Right lobe of liver (tissue), 4 donors: ENCODE measurements at regions not wholly inside any gene's neighbourhood (a gene's known extent, or its start where the extent isn't known, plus 50 kb on each side); places are given as distances from the start of the nearest gene placed in this dataset.

Source experiments
- POLR2A ChIP-seq: fragments of 450-650 bp; IDR thresholded peaks from one replicate; pipeline ENCODE4 v1.6.1; 2017; ENCODE audit warnings: antibody characterized with exemption, mild to moderate bottlenecking
- TF ChIP-seq, protein P1 (sequence below), 4 donors: fragments of 200-600 bp in 3 of 4; fragments of 450-650 bp in 1 of 4; IDR thresholded peaks; one replicate each; pipeline versions ENCODE4 v1.5.1 to v1.8.0; 2016 to 2022; ENCODE audit warnings: antibody characterized with exemption in 4 of 4, mild to moderate bottlenecking in 2 of 4
- donor health status: DM: no; HTN: no; CAD: no.
- donor health status: DM: no; HTN: no; CAD: no.
- donor health status: DM: no; HTN: yes; CAD: no.

DNA sequence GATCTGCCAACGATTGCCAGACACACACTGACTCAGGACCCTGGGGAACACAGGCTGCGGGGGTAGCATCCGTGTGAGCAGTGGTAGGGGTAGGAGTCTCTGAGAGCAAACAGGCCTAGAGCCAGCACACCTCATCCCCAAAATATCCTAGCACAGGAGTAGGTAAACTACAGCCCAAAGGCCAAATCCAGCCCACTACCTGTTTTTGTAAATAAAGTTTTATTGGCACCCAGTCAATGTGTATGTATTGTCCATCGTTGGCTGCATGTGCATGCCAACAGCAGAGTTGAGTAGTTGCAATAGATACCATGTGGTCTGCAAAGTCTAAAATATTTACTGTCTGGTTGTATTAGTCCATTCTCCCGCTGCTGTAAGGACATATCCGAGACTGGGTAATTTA is 55.5 kb upstream of the GPRC5B start:
- TF ChIP-seq, protein P1, sequence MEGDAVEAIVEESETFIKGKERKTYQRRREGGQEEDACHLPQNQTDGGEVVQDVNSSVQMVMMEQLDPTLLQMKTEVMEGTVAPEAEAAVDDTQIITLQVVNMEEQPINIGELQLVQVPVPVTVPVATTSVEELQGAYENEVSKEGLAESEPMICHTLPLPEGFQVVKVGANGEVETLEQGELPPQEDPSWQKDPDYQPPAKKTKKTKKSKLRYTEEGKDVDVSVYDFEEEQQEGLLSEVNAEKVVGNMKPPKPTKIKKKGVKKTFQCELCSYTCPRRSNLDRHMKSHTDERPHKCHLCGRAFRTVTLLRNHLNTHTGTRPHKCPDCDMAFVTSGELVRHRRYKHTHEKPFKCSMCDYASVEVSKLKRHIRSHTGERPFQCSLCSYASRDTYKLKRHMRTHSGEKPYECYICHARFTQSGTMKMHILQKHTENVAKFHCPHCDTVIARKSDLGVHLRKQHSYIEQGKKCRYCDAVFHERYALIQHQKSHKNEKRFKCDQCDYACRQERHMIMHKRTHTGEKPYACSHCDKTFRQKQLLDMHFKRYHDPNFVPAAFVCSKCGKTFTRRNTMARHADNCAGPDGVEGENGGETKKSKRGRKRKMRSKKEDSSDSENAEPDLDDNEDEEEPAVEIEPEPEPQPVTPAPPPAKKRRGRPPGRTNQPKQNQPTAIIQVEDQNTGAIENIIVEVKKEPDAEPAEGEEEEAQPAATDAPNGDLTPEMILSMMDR (IDR thresholded peaks at IDR 0.05) = no peak
- TF ChIP-seq POLR2A = no peak
